ENCODE measurements at regions not wholly inside any gene's neighbourhood (a gene's known extent, or its start where the extent isn't known, plus 50 kb on each side); places are given as distances from the start of the nearest gene placed in this dataset.
A peak's percentile ranks its signal among the peaks of the same experiment; 100 is the strongest.

DNA sequence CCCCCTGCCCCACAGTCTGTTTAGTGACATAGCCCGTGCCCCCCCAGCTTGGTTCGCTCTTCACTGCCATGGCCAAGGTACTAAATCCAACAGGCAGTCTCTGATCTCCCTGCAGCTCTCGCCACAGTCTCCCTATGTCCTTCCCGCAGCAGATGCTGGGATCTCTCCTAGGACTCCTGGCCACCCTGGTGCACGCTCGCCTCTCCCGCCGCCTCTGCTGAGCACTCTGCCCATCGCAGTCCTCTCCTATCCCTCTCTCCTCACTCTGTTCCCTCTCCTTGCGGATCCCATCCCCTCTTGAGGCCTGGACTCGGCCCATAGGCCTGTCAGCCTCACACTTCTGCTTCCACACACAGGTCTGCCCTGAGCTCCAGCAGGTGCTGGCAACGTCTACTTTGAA is 204.8 kb upstream of the TCERG1L start:
- H3K27ac Mint-ChIP-seq (ENCODE audit: unreplicated experiment), result no peak overlapping the region
- peaks cover 12% of the 10 kb centered on the region for H3K9me3 Mint-ChIP-seq (ENCODE audit: unreplicated experiment)
- no peak for DNase-seq (ENCODE audit: extremely low spot score, unreplicated experiment)
- H3K4me3 Mint-ChIP-seq (ENCODE audit: unreplicated experiment), result no peak overlapping the region
- H3K27me3 Mint-ChIP-seq (ENCODE audit: unreplicated experiment), result no peaks in the 10 kb centered on the region
- no peaks in the 10 kb centered on the region for H3K4me1 Mint-ChIP-seq (ENCODE audit: unreplicated experiment)
- TF ChIP-seq, protein P1, sequence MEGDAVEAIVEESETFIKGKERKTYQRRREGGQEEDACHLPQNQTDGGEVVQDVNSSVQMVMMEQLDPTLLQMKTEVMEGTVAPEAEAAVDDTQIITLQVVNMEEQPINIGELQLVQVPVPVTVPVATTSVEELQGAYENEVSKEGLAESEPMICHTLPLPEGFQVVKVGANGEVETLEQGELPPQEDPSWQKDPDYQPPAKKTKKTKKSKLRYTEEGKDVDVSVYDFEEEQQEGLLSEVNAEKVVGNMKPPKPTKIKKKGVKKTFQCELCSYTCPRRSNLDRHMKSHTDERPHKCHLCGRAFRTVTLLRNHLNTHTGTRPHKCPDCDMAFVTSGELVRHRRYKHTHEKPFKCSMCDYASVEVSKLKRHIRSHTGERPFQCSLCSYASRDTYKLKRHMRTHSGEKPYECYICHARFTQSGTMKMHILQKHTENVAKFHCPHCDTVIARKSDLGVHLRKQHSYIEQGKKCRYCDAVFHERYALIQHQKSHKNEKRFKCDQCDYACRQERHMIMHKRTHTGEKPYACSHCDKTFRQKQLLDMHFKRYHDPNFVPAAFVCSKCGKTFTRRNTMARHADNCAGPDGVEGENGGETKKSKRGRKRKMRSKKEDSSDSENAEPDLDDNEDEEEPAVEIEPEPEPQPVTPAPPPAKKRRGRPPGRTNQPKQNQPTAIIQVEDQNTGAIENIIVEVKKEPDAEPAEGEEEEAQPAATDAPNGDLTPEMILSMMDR (IDR thresholded peaks at IDR 0.05), result no peak
- no peaks in the 10 kb centered on the region for H3K36me3 Mint-ChIP-seq (ENCODE audit: unreplicated experiment)

DNA sequence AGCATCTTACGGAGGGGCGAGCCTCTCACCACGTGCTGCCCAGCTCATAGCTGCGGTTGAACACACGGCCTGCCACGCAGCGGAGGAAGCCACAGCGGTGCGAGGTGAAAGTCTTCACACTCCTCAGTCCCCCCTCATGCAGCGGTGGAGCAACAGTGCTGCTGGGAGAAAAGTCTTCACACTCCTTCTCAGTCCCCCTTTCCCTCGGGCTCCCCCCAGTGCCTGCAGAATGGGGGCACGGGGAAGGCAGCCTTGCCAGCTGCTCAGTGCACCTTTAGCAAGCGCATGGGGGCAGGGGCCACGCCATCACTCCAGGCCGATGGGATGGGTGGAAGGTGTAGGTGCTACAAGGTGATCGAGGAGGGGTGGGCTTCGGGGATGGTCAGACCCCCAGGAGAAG is 206.3 kb upstream of the TCERG1L start:
- H3K9me3 Mint-ChIP-seq (ENCODE audit: unreplicated experiment), result peaks cover 22% of the 10 kb centered on the region
- no peak for DNase-seq (ENCODE audit: extremely low spot score, unreplicated experiment)
- TF ChIP-seq, protein P1 (IDR thresholded peaks at IDR 0.05), result no peak
- no peak overlapping the region for H3K27ac Mint-ChIP-seq (ENCODE audit: unreplicated experiment)
- no peaks in the 10 kb centered on the region for H3K4me1 Mint-ChIP-seq (ENCODE audit: unreplicated experiment)
- no peaks in the 10 kb centered on the region for H3K27me3 Mint-ChIP-seq (ENCODE audit: unreplicated experiment)
- no peaks in the 10 kb centered on the region for H3K36me3 Mint-ChIP-seq (ENCODE audit: unreplicated experiment)
- no peak overlapping the region for H3K4me3 Mint-ChIP-seq (ENCODE audit: unreplicated experiment)

DNA sequence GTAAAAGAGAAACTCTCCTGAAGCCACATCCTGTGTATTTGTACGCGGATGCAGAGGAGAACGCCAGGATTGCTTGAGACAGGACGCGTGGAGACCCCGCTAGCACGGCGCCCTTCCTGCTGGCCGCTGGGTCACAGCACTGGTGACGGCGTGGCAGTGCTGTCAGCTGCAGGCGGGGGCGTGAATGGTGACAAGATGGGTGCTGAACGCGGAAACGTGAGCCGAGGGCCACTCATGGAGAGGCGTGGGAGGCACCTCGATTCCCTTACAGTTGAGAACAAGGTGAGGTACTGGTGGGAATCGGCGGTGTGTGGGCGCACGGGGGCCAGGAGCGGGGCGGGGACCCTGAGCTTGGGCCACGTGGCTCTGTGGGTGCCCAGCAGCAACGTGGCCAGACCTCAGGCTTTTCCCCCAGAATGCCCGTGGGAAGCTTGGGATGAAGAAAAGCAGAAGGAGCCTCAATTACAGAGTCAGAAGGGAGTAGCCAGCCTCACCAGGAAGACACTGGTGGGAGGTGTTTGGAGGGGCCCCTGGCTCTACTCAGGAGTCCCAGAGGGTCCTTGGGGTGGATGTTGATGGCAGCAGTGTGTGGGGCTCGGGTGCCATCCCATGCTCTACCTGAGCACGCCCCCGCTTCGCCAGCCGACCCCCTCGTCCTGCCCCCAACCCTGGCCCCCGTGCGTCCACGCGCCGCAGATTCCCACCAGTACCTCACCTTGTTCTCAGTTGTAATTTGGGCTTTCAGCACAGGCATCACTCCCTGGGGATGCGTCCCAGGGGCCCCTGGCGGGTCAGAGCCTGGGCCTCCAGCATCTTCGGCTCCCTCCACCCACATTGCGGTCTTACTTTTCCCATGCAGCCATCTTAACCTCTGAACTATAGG is 208.4 kb upstream of the TCERG1L start:
- no peaks in the 10 kb centered on the region for H3K36me3 Mint-ChIP-seq (ENCODE audit: unreplicated experiment)
- no peak overlapping the region for H3K27ac Mint-ChIP-seq (ENCODE audit: unreplicated experiment)
- DNase-seq (ENCODE audit: extremely low spot score, unreplicated experiment), result peak; percentile 78
- H3K9me3 Mint-ChIP-seq (ENCODE audit: unreplicated experiment), result peaks cover 32% of the 10 kb centered on the region
- no peak overlapping the region for H3K4me3 Mint-ChIP-seq (ENCODE audit: unreplicated experiment)
- no peaks in the 10 kb centered on the region for H3K27me3 Mint-ChIP-seq (ENCODE audit: unreplicated experiment)
- no peaks in the 10 kb centered on the region for H3K4me1 Mint-ChIP-seq (ENCODE audit: unreplicated experiment)
- TF ChIP-seq, protein P1 (IDR thresholded peaks at IDR 0.05), result no peak

DNA sequence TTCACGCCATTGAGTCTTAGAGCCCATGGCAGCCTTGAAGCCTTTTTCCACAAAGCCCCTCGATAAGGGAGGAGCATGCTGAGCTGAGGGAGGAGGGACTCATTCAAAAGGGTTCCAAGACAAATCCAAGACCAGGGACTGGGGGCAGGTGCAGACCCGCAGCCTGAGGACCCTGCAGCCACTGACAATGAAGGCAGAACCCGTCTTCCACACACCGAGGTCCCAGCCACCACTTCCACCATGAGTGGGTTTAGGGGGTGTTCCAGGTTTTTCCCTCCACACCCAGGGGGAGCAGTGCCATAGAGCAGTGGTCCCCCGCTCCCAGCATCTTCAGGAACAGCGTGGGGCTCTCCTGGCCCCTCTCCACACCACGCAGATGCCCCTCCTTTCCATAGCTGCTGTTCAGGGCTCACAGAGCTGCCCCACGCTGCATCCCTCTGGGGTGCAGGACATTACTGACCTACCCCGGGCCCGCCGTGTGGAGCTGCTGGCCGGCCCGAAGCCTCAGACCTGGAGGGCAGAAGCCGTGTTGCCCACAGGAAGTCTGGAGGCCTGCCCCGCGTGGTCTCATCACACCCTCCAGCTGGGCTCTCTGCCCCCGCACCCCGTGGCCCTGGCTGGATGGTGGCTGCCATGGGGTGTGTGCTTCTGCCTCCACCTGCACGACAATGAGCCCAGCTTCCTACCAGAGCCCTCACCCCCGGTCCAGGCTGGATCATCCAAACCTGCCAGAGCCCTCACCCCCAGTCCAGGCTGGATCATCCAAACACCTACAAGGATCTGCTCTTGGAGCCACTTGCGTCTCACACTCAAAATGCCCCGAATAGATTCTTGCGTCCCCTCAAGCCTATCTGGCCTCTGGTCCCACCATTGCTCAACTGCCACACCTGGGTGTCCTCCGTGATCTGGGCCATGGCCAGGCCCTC is 220.0 kb upstream of the TCERG1L start:
- Mint-ChIP-seq H3K27me3 (ENCODE audit: unreplicated experiment) (no peaks in the 10 kb centered on the region), H3K4me1 (ENCODE audit: unreplicated experiment) (no peaks in the 10 kb centered on the region), H3K4me3 (ENCODE audit: unreplicated experiment) (no peak overlapping the region), H3K36me3 (ENCODE audit: unreplicated experiment) (no peaks in the 10 kb centered on the region), H3K9me3 (ENCODE audit: unreplicated experiment) (peaks cover 21% of the 10 kb centered on the region), H3K27ac (ENCODE audit: unreplicated experiment) (no peak overlapping the region)
- TF ChIP-seq, protein P1 (IDR thresholded peaks at IDR 0.05), result no peak
- peak; percentile 80 for DNase-seq (ENCODE audit: extremely low spot score, unreplicated experiment)

DNA sequence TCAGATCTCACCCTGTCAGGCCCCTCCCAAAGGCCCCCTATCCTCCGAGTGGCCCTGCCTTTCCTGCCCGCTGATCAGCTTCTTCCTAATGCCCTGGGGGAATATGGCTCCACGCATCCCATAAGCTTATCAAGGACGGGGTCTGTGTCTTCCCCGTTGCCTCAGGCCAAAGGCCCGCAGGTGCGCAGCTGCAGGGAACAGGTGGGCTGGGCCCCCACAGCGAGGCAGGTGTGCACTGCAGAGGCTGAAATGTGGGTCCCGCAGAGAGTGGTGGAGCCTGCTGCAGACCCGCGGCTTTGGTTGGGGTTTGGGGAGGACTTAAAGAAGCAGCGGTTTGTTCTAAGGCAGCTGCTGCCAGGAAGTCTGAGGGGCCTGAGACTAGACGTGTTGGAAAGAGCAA is 220.8 kb upstream of the TCERG1L start:
- H3K9me3 Mint-ChIP-seq (ENCODE audit: unreplicated experiment), result peaks cover 14% of the 10 kb centered on the region
- H3K4me3 Mint-ChIP-seq (ENCODE audit: unreplicated experiment), result no peak overlapping the region
- no peak overlapping the region for H3K27ac Mint-ChIP-seq (ENCODE audit: unreplicated experiment)
- H3K4me1 Mint-ChIP-seq (ENCODE audit: unreplicated experiment), result no peaks in the 10 kb centered on the region
- peak; percentile 77 for DNase-seq (ENCODE audit: extremely low spot score, unreplicated experiment)
- TF ChIP-seq, protein P1 (IDR thresholded peaks at IDR 0.05), result no peak
- no peaks in the 10 kb centered on the region for H3K36me3 Mint-ChIP-seq (ENCODE audit: unreplicated experiment)
- no peaks in the 10 kb centered on the region for H3K27me3 Mint-ChIP-seq (ENCODE audit: unreplicated experiment)

All from osteocyte (in vitro differentiated cells).